HepG2 (cell line): ENCODE measurements at regions not wholly inside any gene's neighbourhood (a gene's known extent, or its start where the extent isn't known, plus 50 kb on each side); places are given as distances from the start of the nearest gene placed in this dataset.

Experiments
- ATAC-seq: fragments of 200-7000 bp; cut with Tn5 transposase; 3 replicates; pipeline ENCODE4 v1.9.1; 2020; ENCODE audit warnings: mild to moderate bottlenecking, moderate library complexity
- BruUV-seq: library from RNA; stranded (reverse); fragments of 400-500 nt; replicated peaks from 2 replicates; lab custom pipeline; 2021; lab: Mats Ljungman, UMichigan
- CTCF ChIA-PET: fragments of 300-600 bp; formaldehyde crosslinking; extraction: SDS; loops from one replicate; lab custom pipeline; 2021; ENCODE audit warnings: low total read pairs, inconsistent platforms, low intra/inter-chr PET ratio; lab: Yijun Ruan, JAX
- POLR2A ChIA-PET: fragments of 350-600 bp; sonication (Branson Sonifier 250); formaldehyde crosslinking; loops from one replicate; lab custom pipeline; 2020; ENCODE audit warnings: antibody characterized with exemption, inconsistent platforms; lab: Yijun Ruan, JAX
- DNase-seq: peaks from one replicate; pipeline ENCODE4 v3.0.0-alpha.2; 2015; ENCODE audit warnings: low spot score
- FAIRE-seq: peaks from 3 replicates; lab custom pipeline; 2011; peaks lifted over from hg19 to GRCh38; lab: Jason Lieb, UNC
- H2AFZ ChIP-seq: one replicate; pipeline ENCODE4 v1.6.1; 2011; ENCODE audit warnings: low read length, inconsistent platforms
- H3K27ac ChIP-seq: fragments of 300-600 bp; 3 replicates; pipeline ENCODE4 v1.8.0; 2011; ENCODE audit warnings: mixed run types, mild to moderate bottlenecking, mixed read lengths, low read length, inconsistent platforms; ENCODE audit not compliant: insufficient read depth; ENCODE audit errors: extremely low read length
- H3K27me3 ChIP-seq, 2 experiments: fragments of 200-600 bp in 1 of 2; 2 replicates in 1 of 2; 3 replicates in 1 of 2; pipeline versions ENCODE4 v1.6.0 to v1.8.0; 2011; ENCODE audit warnings: low read length in 2 of 2, mild to moderate bottlenecking in 2 of 2, moderate library complexity in 2 of 2, inconsistent platforms in 1 of 2; ENCODE audit not compliant: insufficient read depth in 2 of 2, control insufficient read depth in 1 of 2
- H3K36me3 ChIP-seq, 2 experiments: fragments of 200-600 bp in 1 of 2; replicated peaks in 1 of 2; 2 replicates in 1 of 2; 3 replicates in 1 of 2; pipeline versions ENCODE4 v1.5.1 to v1.8.0; 2011; ENCODE audit warnings: low read length in 2 of 2, inconsistent platforms in 1 of 2; ENCODE audit not compliant: insufficient read depth in 2 of 2, control insufficient read depth in 1 of 2
- H3K4me1 ChIP-seq: 2 replicates; pipeline ENCODE4 v1.5.1; 2012; ENCODE audit warnings: low read length, inconsistent platforms; ENCODE audit not compliant: insufficient read depth
- H3K4me2 ChIP-seq: 2 replicates; pipeline ENCODE4 v1.6.0; 2011; ENCODE audit warnings: low read depth, low read length, inconsistent platforms
- H3K4me3 ChIP-seq, 3 experiments: fragments of 200-600 bp in 1 of 3; sonication (generic), shearing (Covaris generic) in 1 of 3; replicated peaks in 1 of 3; 2 replicates each; pipeline ENCODE4 v1.5.1; 2011 to 2016; ENCODE audit warnings: low read length in 3 of 3, inconsistent platforms in 2 of 3, low read depth in 2 of 3, mild to moderate bottlenecking in 2 of 3, control low read depth in 1 of 3, mixed read lengths in 1 of 3; ENCODE audit not compliant: insufficient read depth in 1 of 3
- H3K79me2 ChIP-seq: one replicate; pipeline ENCODE4 v1.6.1; 2011; ENCODE audit warnings: low read length, inconsistent platforms; ENCODE audit not compliant: insufficient read depth
- H3K9ac ChIP-seq: 2 replicates; pipeline ENCODE4 v1.6.0; 2011; ENCODE audit warnings: mild to moderate bottlenecking, low read depth, low read length, inconsistent platforms; ENCODE audit not compliant: insufficient read depth
- H3K9me3 ChIP-seq: 2 replicates; pipeline ENCODE4 v1.5.1; 2012; ENCODE audit warnings: mild to moderate bottlenecking, low read length
- H4K20me1 ChIP-seq: 2 replicates; pipeline ENCODE4 v1.6.0; 2011; ENCODE audit warnings: inconsistent platforms, mild to moderate bottlenecking, low read length, moderate library complexity; ENCODE audit not compliant: insufficient read depth
- TERF1 ChIP-seq: sonication (generic); formaldehyde crosslinking; IDR thresholded peaks from 2 replicates; pipeline ENCODE4 v1.8.0; 2022; ENCODE audit warnings: mild to moderate bottlenecking, missing genetic modification reagents, moderate library complexity
- THAP8 ChIP-seq: sonication (generic); formaldehyde crosslinking; IDR thresholded peaks from 2 replicates; pipeline ENCODE4 v1.5.1; 2020; ENCODE audit warnings: missing genetic modification reagents, mild to moderate bottlenecking, borderline replicate concordance
- TP53 ChIP-seq: sonication (generic); formaldehyde crosslinking; conservative IDR thresholded peaks from 2 replicates; pipeline ENCODE4 v1.4.0; 2020; ENCODE audit warnings: missing genetic modification reagents
- TRAFD1 ChIP-seq: sonication (generic); formaldehyde crosslinking; IDR thresholded peaks from 2 replicates; pipeline ENCODE4 v1.5.1; 2020; ENCODE audit warnings: missing genetic modification reagents, mild to moderate bottlenecking, borderline replicate concordance
- ZBTB34 ChIP-seq: sonication (generic); formaldehyde crosslinking; IDR thresholded peaks from 2 replicates; pipeline ENCODE4 v1.8.0; 2022; ENCODE audit warnings: mild to moderate bottlenecking, missing genetic modification reagents
- ZNF607 ChIP-seq: sonication (generic); formaldehyde crosslinking; IDR thresholded peaks from 2 replicates; pipeline ENCODE4 v1.5.1; 2020; ENCODE audit warnings: missing genetic modification reagents, mild to moderate bottlenecking, borderline replicate concordance
- ZNF740 ChIP-seq: sonication (generic); formaldehyde crosslinking; IDR thresholded peaks from 2 replicates; pipeline ENCODE4 v1.4.0; 2020; ENCODE audit warnings: missing genetic modification reagents
- ZNF776 ChIP-seq: sonication (generic); formaldehyde crosslinking; IDR thresholded peaks from 2 replicates; pipeline ENCODE4 v1.4.0; 2020; ENCODE audit warnings: mild to moderate bottlenecking, missing genetic modification reagents
- ZNF883 ChIP-seq: sonication (generic); formaldehyde crosslinking; IDR thresholded peaks from 2 replicates; pipeline ENCODE4 v1.5.1; 2020; ENCODE audit warnings: mild to moderate bottlenecking, missing genetic modification reagents; ENCODE audit errors: not compliant biosample characterization
- WGBS: methylation state at CpG from one replicate; pipeline ENCODE4 v1.1.6; 2017; ENCODE audit warnings: low lambda C conversion rate; 5-methylcytosine and 5-hydroxymethylcytosine counted together
- in situ Hi-C: cut with HindIII; loops from 2 replicates; pipeline ENCODE4 v1.10.0; 2017; ENCODE audit warnings: low pct_unique_long_range_greater_than_20kb; ENCODE audit not compliant: extremely low pct_ligation_motif_present
- intact Hi-C: fragments of 100-400 bp; cut with micrococcal nuclease; formaldehyde crosslinking; loops from one replicate; pipeline ENCODE4 v1.10.0; 2022; ENCODE audit not compliant: unreplicated experiment

GRCh38 chrY:14344648-14345333, 179.5 kb upstream of the NLGN4Y start:
- no TSS peak for BruUV-seq

More at GRCh38 chrY:14344648-14345333, 179.5 kb upstream of the NLGN4Y start:
- DNase-seq (peak; percentile 1), ATAC-seq (no peak), FAIRE-seq (no peak)
- H3K27me3 ChIP-seq = no peaks in the 10 kb centered on the region
- 21% methylated on average over 4 of the region's 5 CpGs for WGBS
- H4K20me1 ChIP-seq = no peaks in the 10 kb centered on the region
- H3K4me3 ChIP-seq = peak overlapping the region in 1 of 3 experiments; percentile 40; a peak in 2 of 6 replicates
- H3K27ac ChIP-seq = no peak overlapping the region
- H3K9ac ChIP-seq = no peak overlapping the region
- TF ChIP-seq ZNF607 (no peak), THAP8 (no peak), TERF1 (CRISPR knock-in tag) (no peak), ZBTB34 (CRISPR knock-in tag) (no peak), TRAFD1 (CRISPR knock-in tag) (no peak), ZNF740 (CRISPR knock-in tag) (no peak), ZNF883 (CRISPR knock-in tag) (no peak), TP53 (CRISPR knock-in tag) (no peak), ZNF776 (CRISPR knock-in tag) (no peak)
- H3K4me1 ChIP-seq = no peaks in the 10 kb centered on the region
- ChIA-PET POLR2A (no interaction called here), CTCF (no interaction called here)
- in situ Hi-C loops (no loop called here), intact Hi-C loops (no loop called here)
- H3K9me3 ChIP-seq = no peaks in the 10 kb centered on the region
- peak overlapping the region; percentile 32; the same call in 1 of the 2 replicates for H3K4me2 ChIP-seq
- H3K36me3 ChIP-seq = no peaks in the 10 kb centered on the region
- H3K79me2 ChIP-seq = no peaks in the 10 kb centered on the region
- no peak overlapping the region for H2AFZ ChIP-seq
